ENCODE measurements at regions not wholly inside any gene's neighbourhood (a gene's known extent, or its start where the extent isn't known, plus 50 kb on each side); places are given as distances from the start of the nearest gene placed in this dataset.

DNA sequence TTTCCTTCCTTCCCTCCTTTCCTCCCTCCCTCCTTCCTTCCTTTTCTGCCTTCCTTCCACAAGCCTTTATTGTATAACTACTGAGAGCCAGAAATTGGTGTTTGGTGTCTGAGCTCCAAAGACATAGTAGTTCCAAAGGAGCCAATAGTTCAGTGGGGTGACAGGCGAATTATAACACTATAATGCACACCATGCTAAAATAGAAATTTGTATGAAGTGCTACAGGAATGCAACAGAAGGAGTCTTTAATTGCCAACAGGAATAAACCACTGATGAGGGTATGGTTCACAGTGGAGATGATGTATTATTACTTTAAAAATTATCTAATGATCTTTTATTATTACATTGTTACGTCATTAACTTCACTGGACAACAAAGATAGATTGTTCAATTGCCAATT is 158.8 kb upstream of the SP8 start:
- Mint-ChIP-seq H3K36me3 (ENCODE audit: low read depth) (no peaks in the 10 kb centered on the region), H3K27ac (no peak overlapping the region), H3K9me3 (peaks cover 31% of the 10 kb centered on the region), H3K4me1 (no peaks in the 10 kb centered on the region), H3K27me3 (ENCODE audit: low read depth, poor library complexity) (no peaks in the 10 kb centered on the region), H3K4me3 (no peak overlapping the region)
- no peak for TF ChIP-seq CTCF (IDR thresholded peaks at IDR 0.05)
- DNase-seq: no peak

DNA sequence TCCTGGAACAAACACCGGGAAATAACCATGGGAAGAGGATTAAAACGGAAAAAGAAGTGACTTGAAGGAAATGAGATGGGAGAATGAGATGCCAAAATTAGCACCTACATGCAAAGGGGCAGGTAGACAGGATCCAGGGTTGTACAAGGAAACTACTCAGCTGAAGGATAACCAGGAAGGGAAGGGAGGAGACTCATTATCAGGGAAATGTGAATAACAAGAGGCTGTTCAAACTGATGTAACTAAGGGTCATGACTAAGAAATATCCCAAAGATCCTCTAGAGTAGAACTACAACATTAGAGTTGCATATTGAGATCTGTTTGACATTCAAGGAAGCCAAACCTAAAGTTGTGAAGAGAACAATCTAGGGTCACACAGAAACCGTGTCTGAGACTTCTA is 166.2 kb upstream of the SP8 start:
- peaks cover 14% of the 10 kb centered on the region for H3K9me3 Mint-ChIP-seq
- H3K36me3 Mint-ChIP-seq (ENCODE audit: low read depth): no peaks in the 10 kb centered on the region
- peaks cover 10% of the 10 kb centered on the region for H3K4me1 Mint-ChIP-seq
- no peak for TF ChIP-seq CTCF (IDR thresholded peaks at IDR 0.05)
- no peaks in the 10 kb centered on the region for H3K27me3 Mint-ChIP-seq (ENCODE audit: low read depth, poor library complexity)
- H3K27ac Mint-ChIP-seq: no peak overlapping the region
- DNase-seq: no peak
- H3K4me3 Mint-ChIP-seq: no peak overlapping the region

GRCh38 chr7:20954711-20955619 is 168.3 kb upstream of the SP8 start:
- H3K27me3 Mint-ChIP-seq (ENCODE audit: low read depth, poor library complexity): no peaks in the 10 kb centered on the region
- DNase-seq: no peak
- no peaks in the 10 kb centered on the region for H3K36me3 Mint-ChIP-seq (ENCODE audit: low read depth)
- H3K4me1 Mint-ChIP-seq: peaks cover 10% of the 10 kb centered on the region
- no peak overlapping the region for H3K27ac Mint-ChIP-seq
- H3K9me3 Mint-ChIP-seq: no peaks in the 10 kb centered on the region
- no peak overlapping the region for H3K4me3 Mint-ChIP-seq
- no peak for TF ChIP-seq CTCF (IDR thresholded peaks at IDR 0.05)

- Mint-ChIP-seq H3K27ac (no peak overlapping the region), H3K36me3 (ENCODE audit: low read depth) (no peaks in the 10 kb centered on the region), H3K4me1 (peaks cover 13% of the 10 kb centered on the region), H3K9me3 (no peaks in the 10 kb centered on the region), H3K27me3 (ENCODE audit: low read depth, poor library complexity) (peaks cover 4% of the 10 kb centered on the region), H3K4me3 (no peak overlapping the region)
- no peak for DNase-seq
- TF ChIP-seq CTCF (IDR thresholded peaks at IDR 0.05): no peak
Measured at GRCh38 chr7:20958572-20958971, 171.9 kb upstream of the SP8 start.

GRCh38 chr7:20959281-20959680 is 172.6 kb upstream of the SP8 start:
- no peak for DNase-seq
- H3K4me1 Mint-ChIP-seq: peaks cover 17% of the 10 kb centered on the region
- H3K36me3 Mint-ChIP-seq (ENCODE audit: low read depth): no peaks in the 10 kb centered on the region
- no peak for TF ChIP-seq CTCF (IDR thresholded peaks at IDR 0.05)
- peaks cover 4% of the 10 kb centered on the region for H3K27me3 Mint-ChIP-seq (ENCODE audit: low read depth, poor library complexity)
- no peaks in the 10 kb centered on the region for H3K9me3 Mint-ChIP-seq
- no peak overlapping the region for H3K4me3 Mint-ChIP-seq
- H3K27ac Mint-ChIP-seq: no peak overlapping the region
